Right cardiac atrium (tissue), 5 donors: ENCODE measurements at regions not wholly inside any gene's neighbourhood (a gene's known extent, or its start where the extent isn't known, plus 50 kb on each side); places are given as distances from the start of the nearest gene placed in this dataset.

Experiments used
- ATAC-seq, 2 donors: fragments of 200-7000 bp; cut with Tn5 transposase; one replicate each; pipeline versions ENCODE4 v1.8.0 to v1.9.1; 2020; ENCODE audit warnings: moderate library complexity in 2 of 2, mild to moderate bottlenecking in 1 of 2
- DNase-seq, 3 donors: peaks; one replicate each; pipeline ENCODE4 v3.0.0-alpha.2; 2020
- H3K27ac ChIP-seq: one replicate; pipeline ENCODE4 v1.5.1; 2013; ENCODE audit warnings: mild to moderate bottlenecking, low read length, control low read depth, moderate library complexity
- H3K27me3 ChIP-seq: one replicate; pipeline ENCODE4 v1.6.1; 2013; ENCODE audit not compliant: control insufficient read depth, insufficient read depth
- H3K4me1 ChIP-seq: one replicate; pipeline ENCODE4 v1.6.1; 2013; ENCODE audit warnings: low read length; ENCODE audit not compliant: control insufficient read depth, insufficient read depth
- H3K4me3 ChIP-seq: one replicate; pipeline ENCODE4 v1.5.1; 2013; ENCODE audit warnings: low read length, control low read depth
- H3K9me3 ChIP-seq: one replicate; pipeline ENCODE4 v1.6.1; 2013; ENCODE audit warnings: low read length; ENCODE audit not compliant: control insufficient read depth
- WGBS: extraction: QIAGEN DNeasy Blood & Tissue Kit; methylation state at CpG from one replicate; pipeline ENCODE4 v1.1.7; 2013; 5-methylcytosine and 5-hydroxymethylcytosine counted together
- intact Hi-C, 4 donors: fragments of 100-400 bp; cut with DNase I; formaldehyde crosslinking; loops; one replicate each; pipeline versions ENCODE4 v1.11.0 to v1.14.0; 2022 to 2023
- donor health status: healthy with polysubstance abuse.
- donor health status: DM: no; HTN: yes; CAD: no.
- donor health status: DM: no; HTN: no; CAD: no.
- donor health status: DM: no; HTN: yes; CAD: no; lungs with severe emphysema.
- donor health status: DM: yes; HTN: yes; CAD: no.

- 89% methylated on average over 37 of the region's 37 CpGs for WGBS
- DNase-seq (peak in 1 of 3 donors; percentile 15), ATAC-seq (peak in 1 of 2 donors; percentile 26)
- Histone ChIP-seq H3K27me3 (no peaks in the 10 kb centered on the region), H3K27ac (no peak overlapping the region), H3K9me3 (no peaks in the 10 kb centered on the region), H3K4me3 (no peak overlapping the region), H3K4me1 (no peaks in the 10 kb centered on the region)
- intact Hi-C loops = no loop called here
Observed at GRCh38 chr3:180829409-180830405, 82.8 kb upstream of the FXR1 start.

GRCh38 chr3:180835501-180835900, 77.0 kb upstream of the FXR1 start:
- Histone ChIP-seq H3K4me1 (no peaks in the 10 kb centered on the region), H3K27me3 (no peaks in the 10 kb centered on the region), H3K4me3 (no peak overlapping the region), H3K27ac (no peak overlapping the region), H3K9me3 (no peaks in the 10 kb centered on the region)
- no peak for ATAC-seq
- intact Hi-C loops = no loop called here
- 65% methylated on average over 2 of the region's 2 CpGs for WGBS
- DNase-seq = no peak

GRCh38 chr3:180836766-180837165, 75.7 kb upstream of the FXR1 start:
- Histone ChIP-seq H3K4me1 (no peaks in the 10 kb centered on the region), H3K27ac (no peak overlapping the region), H3K9me3 (no peaks in the 10 kb centered on the region), H3K4me3 (no peak overlapping the region), H3K27me3 (no peaks in the 10 kb centered on the region)
- WGBS = 94% methylated on average over 1 of the region's 1 CpG
- ATAC-seq (no peak), DNase-seq (no peak)
- intact Hi-C loops = no loop called here

GRCh38 chr3:180854887-180855286, 57.6 kb upstream of the FXR1 start:
- intact Hi-C loops = no loop called here
- no peaks in the 10 kb centered on the region for H3K4me1 ChIP-seq
- H3K27ac ChIP-seq = no peak overlapping the region
- DNase-seq = no peak
- WGBS = 46% methylated on average over 2 of the region's 2 CpGs
- no peak overlapping the region for H3K4me3 ChIP-seq
- ATAC-seq = no peak
- H3K27me3 ChIP-seq = no peaks in the 10 kb centered on the region
- no peaks in the 10 kb centered on the region for H3K9me3 ChIP-seq

GRCh38 chr3:180855364-180855763, 57.1 kb upstream of the FXR1 start:
- H3K27me3 ChIP-seq = no peaks in the 10 kb centered on the region
- WGBS = 6% methylated on average over 2 of the region's 2 CpGs
- H3K4me3 ChIP-seq = no peak overlapping the region
- no peaks in the 10 kb centered on the region for H3K9me3 ChIP-seq
- intact Hi-C loops = no loop called here
- DNase-seq (no peak), ATAC-seq (no peak)
- no peak overlapping the region for H3K27ac ChIP-seq
- H3K4me1 ChIP-seq = no peaks in the 10 kb centered on the region

GRCh38 chr3:180855956-180856355, 56.5 kb upstream of the FXR1 start:
- ATAC-seq (no peak), DNase-seq (no peak)
- Histone ChIP-seq H3K27ac (no peak overlapping the region), H3K4me3 (no peak overlapping the region), H3K4me1 (no peaks in the 10 kb centered on the region), H3K9me3 (no peaks in the 10 kb centered on the region), H3K27me3 (no peaks in the 10 kb centered on the region)
- intact Hi-C loops = no loop called here
- 77% methylated on average over 3 of the region's 3 CpGs for WGBS

- Histone ChIP-seq H3K9me3 (no peaks in the 10 kb centered on the region), H3K4me1 (no peaks in the 10 kb centered on the region), H3K27ac (no peak overlapping the region), H3K4me3 (no peak overlapping the region), H3K27me3 (no peaks in the 10 kb centered on the region)
- intact Hi-C loops = no loop called here
- no peak for ATAC-seq
- DNase-seq = no peak
Observed at GRCh38 chr3:180860180-180860858, 52.2 kb upstream of the FXR1 start.
